GM18867 (cell line): ENCODE measurements at regions not wholly inside any gene's neighbourhood (a gene's known extent, or its start where the extent isn't known, plus 50 kb on each side); places are given as distances from the start of the nearest gene placed in this dataset.

Experiments
- ATAC-seq: cut with Tn5 transposase; IDR thresholded peaks from one replicate; pipeline ENCODE4 v1.9.1; 2021; ENCODE audit warnings: mild to moderate bottlenecking, moderate library complexity; ENCODE audit not compliant: unreplicated experiment

- no peak for ATAC-seq
These were observed 207.4 kb upstream of the CDH13 start for GRCh38 chr16:82419332-82419731.

- no peak for ATAC-seq
These were observed 212.3 kb upstream of the CDH13 start for GRCh38 chr16:82414476-82414875.

- ATAC-seq, result no peak
These were observed 214.0 kb upstream of the CDH13 start for GRCh38 chr16:82412770-82413169.

GRCh38 chr16:82405736-82406135 lies 221.0 kb upstream of the CDH13 start:
- no peak for ATAC-seq

GRCh38 chr16:82404586-82405315 lies 222.0 kb upstream of the CDH13 start:
- no peak for ATAC-seq

- ATAC-seq, result no peak
These were observed 224.0 kb upstream of the CDH13 start for GRCh38 chr16:82402665-82403218.

- ATAC-seq, result no peak
These were observed 226.7 kb upstream of the CDH13 start for GRCh38 chr16:82400046-82400445.

- no peak for ATAC-seq
These were observed 226.5 kb upstream of the MPHOSPH6 start for GRCh38 chr16:82396509-82396908.

GRCh38 chr16:82395212-82395611 lies 225.2 kb upstream of the MPHOSPH6 start:
- ATAC-seq, result no peak

- ATAC-seq, result no peak
These were observed 221.7 kb upstream of the MPHOSPH6 start for GRCh38 chr16:82391690-82392089.

- no peak for ATAC-seq
These were observed 220.1 kb upstream of the MPHOSPH6 start for GRCh38 chr16:82389956-82390650.

GRCh38 chr16:82386761-82387160 lies 216.7 kb upstream of the MPHOSPH6 start:
- ATAC-seq, result no peak

- ATAC-seq, result no peak
These were observed 214.9 kb upstream of the MPHOSPH6 start for GRCh38 chr16:82384949-82385348.

- no peak for ATAC-seq
These were observed 214.0 kb upstream of the MPHOSPH6 start for GRCh38 chr16:82384017-82384416.

GRCh38 chr16:82382521-82382920 lies 212.5 kb upstream of the MPHOSPH6 start:
- ATAC-seq, result no peak

GRCh38 chr16:82379551-82379950 lies 209.5 kb upstream of the MPHOSPH6 start:
- no peak for ATAC-seq

- ATAC-seq, result no peak
These were observed 204.0 kb upstream of the MPHOSPH6 start for GRCh38 chr16:82373976-82374375.

- ATAC-seq, result no peak
These were observed 200.3 kb upstream of the MPHOSPH6 start for GRCh38 chr16:82370282-82370681.

- ATAC-seq, result no peak
These were observed 198.0 kb upstream of the MPHOSPH6 start for GRCh38 chr16:82368041-82368440.

- ATAC-seq, result no peak
These were observed 196.4 kb upstream of the MPHOSPH6 start for GRCh38 chr16:82366462-82366861.

GRCh38 chr16:82364690-82365089 lies 194.7 kb upstream of the MPHOSPH6 start:
- ATAC-seq, result no peak
